Motor neuron (in vitro differentiated cells): ENCODE measurements at regions not wholly inside any gene's neighbourhood (a gene's known extent, or its start where the extent isn't known, plus 50 kb on each side); places are given as distances from the start of the nearest gene placed in this dataset.
"Not testable (repeated sequence)": the region's sequence is repeated elsewhere in the genome, so short reads cannot be mapped to it uniquely, and the experiment has no call there.

Source experiments
- ATAC-seq, 8 experiments: fragments of 200-7000 bp; cut with Tn5 transposase; replicated peaks in 6 of 8; 2 replicates each; pipeline ENCODE4 v1.8.0; 2021; ENCODE audit warnings: mild to moderate bottlenecking in 8 of 8, moderate library complexity in 8 of 8
- H3K27ac ChIP-seq, 2 donors: fragments of 250-450 bp; sonication (Bioruptor Pico); 2 replicates each; pipeline ENCODE4 v1.9.0; 2021; ENCODE audit warnings: antibody characterized with exemption in 2 of 2, mild to moderate bottlenecking in 2 of 2, moderate library complexity in 1 of 2
- H3K4me1 ChIP-seq, 2 donors: fragments of 250-450 bp; sonication (Bioruptor Pico); replicated peaks in 1 of 2; 2 replicates each; pipeline ENCODE4 v1.6.1; 2021; ENCODE audit warnings: antibody characterized with exemption in 2 of 2, mild to moderate bottlenecking in 2 of 2, moderate library complexity in 1 of 2
- H3K4me3 ChIP-seq, 5 donors: fragments of 250-450 bp; sonication (Bioruptor Pico); 2 replicates each; pipeline ENCODE4 v1.9.0; 2021; ENCODE audit warnings: antibody characterized with exemption in 5 of 5, mild to moderate bottlenecking in 5 of 5, moderate library complexity in 4 of 5
- WGBS, 10 experiments: fragments of 450-650 bp; shearing (Covaris generic); methylation state at CpG; one replicate each; pipeline ENCODE4 v1.0.0; 2022; 5-methylcytosine and 5-hydroxymethylcytosine counted together
- in situ Hi-C, 9 experiments: fragments of 400-800 bp; cut with MboI; loops; one replicate each; pipeline ENCODE4 v1.15.0; 2021; ENCODE audit warnings: low sequenced_read_pairs in 9 of 9, low pct_unique_long_range_greater_than_20kb in 2 of 9; ENCODE audit not compliant: unreplicated experiment in 9 of 9

DNA sequence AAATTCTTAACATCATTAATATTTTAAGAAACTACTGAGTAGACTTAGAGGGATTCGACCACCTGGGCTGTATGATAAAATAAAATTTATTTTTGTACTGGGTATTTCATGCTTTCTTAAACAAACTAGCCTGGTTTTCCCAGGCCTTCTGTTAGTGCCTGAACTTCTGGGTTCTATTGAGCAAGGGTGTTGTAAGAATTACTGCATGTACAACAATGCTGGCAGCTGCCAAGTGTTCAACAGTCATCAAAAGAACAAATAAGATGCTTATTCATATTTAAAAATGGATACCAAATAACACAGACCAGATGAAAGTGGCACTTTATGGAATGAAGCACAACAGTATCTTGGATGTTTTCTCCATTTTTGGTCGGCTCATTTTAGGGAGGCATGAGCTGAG lies 123.2 kb upstream of the FBXL7 start:
- ATAC-seq, result no peak
- Histone ChIP-seq H3K4me1 (no peaks in the 10 kb centered on the region), H3K4me3 (no peak overlapping the region), H3K27ac (no peak overlapping the region)
- 0 to 84% (median 0%) methylated on average over 1 to 2 of the region's 2 CpGs; no CpG with 5 or more reads in 3 of the 10 experiments for WGBS, 10 experiments
- in situ Hi-C loops, result no loop called here

DNA sequence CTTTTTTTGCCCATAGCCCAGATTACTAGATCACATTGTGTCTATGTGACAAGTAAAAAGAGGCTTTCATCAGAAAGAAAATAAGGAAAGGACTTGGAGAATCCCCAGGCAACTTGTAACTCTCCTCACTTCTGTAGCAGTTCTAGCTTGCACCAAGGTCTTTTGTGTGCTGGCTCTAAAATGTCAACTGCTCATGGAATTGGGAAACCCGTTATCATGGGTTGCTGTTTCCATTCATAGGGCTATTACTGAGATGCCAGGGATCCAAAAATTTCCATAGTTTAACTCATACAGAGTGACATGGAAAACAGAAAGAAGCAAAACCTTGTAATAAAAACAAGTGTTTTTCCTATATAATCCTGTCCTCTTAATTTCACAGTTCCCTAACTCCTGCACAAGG lies 123.9 kb upstream of the FBXL7 start:
- Histone ChIP-seq H3K4me3 (no peak overlapping the region), H3K4me1 (no peaks in the 10 kb centered on the region), H3K27ac (no peak overlapping the region)
- no peak for ATAC-seq
- WGBS, 10 experiments, result 89 to 100% (median 100%) methylated on average over 1 of the region's 1 CpG; no CpG with 5 or more reads in 7 of the 10 experiments
- in situ Hi-C loops, result no loop called here

DNA sequence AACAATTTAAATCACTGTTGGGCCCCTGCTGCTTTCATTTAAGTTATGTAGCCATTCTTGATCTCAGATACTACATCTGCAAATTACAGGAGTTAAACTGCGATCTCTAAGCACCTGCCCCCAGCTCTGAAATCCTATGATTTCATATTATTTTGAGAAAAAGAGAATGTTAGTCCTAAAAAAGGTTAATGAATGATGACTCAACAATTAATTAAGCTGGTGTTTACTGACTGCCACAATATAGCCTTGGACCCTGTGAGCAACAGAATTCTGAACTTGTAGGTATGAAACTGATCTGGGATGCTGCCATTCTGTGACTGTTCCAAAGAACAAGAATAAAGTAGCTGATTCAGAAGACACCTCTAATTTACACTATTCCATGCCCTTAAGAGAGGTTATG lies 124.4 kb upstream of the FBXL7 start:
- no peaks in the 10 kb centered on the region for H3K4me1 ChIP-seq
- 71 to 100% (median 100%) methylated on average over 1 of the region's 1 CpG; no CpG with 5 or more reads in 3 of the 10 experiments for WGBS, 10 experiments
- in situ Hi-C loops, result no loop called here
- no peak overlapping the region for H3K27ac ChIP-seq
- H3K4me3 ChIP-seq, result no peak overlapping the region
- no peak for ATAC-seq

DNA sequence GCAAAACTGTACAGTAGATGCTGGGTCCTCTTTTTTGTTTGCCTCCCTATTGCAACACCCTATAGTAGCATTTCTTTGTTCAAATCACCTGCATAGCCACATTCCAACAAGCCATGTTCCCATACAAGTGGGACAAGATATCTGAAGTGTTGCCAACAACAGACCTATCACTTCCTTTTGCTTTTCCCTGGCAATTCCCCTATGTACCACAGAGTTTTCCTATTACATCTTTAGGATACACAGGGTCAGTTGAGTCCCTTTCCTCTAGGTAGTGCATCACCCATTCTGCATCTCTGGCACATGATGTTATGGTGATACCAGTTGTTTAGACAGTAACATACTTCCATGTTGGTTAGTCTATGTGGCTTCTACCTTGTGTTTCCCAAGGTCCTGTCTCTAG lies 125.1 kb upstream of the FBXL7 start:
- no peak overlapping the region for H3K27ac ChIP-seq
- in situ Hi-C loops, result no loop called here
- no peak overlapping the region for H3K4me3 ChIP-seq

DNA sequence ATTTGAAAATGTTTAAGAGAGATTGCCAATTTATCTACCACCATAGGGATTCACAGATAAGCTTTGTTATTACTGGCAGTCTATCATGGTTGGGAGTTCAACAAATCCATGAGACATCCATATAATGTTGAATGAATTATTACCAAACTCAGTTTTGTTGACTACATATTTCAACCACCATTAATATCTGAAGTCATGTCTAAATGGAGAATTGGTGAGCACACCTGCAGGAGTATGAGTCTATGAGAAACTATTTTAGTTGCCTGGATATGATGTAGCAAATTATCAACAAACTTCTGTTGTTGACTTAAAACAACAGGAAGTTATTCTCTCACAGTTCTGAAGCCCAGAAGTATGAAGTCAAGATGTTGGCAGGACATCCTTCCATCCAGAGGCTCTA lies 126.8 kb upstream of the FBXL7 start:
- Histone ChIP-seq H3K27ac (no peak overlapping the region), H3K4me1 (no peaks in the 10 kb centered on the region), H3K4me3 (no peak overlapping the region)
- in situ Hi-C loops, result no loop called here
- no peak for ATAC-seq

More for the DNA sequence above, 125.1 kb upstream of the FBXL7 start:
- H3K4me1 ChIP-seq, result no peaks in the 10 kb centered on the region
- ATAC-seq, result no peak

DNA sequence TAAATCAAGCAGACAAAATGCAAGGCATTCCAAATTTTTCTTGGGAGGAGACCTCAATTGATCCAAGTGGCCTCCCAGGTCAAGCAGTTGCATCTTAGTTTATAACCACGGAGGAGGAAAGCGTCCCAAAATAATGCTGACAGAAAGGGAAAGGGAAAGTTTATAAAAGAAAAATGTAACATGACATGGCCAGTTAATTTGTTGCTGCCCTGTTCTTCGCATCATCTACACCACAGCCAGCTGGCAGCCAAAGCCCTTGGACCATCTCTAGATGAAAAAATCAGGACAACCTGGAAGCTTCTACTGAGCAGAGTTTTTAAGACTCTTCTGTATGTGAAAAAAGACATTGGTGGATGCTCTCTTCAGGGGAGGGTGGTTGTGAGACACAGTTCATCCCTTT lies 128.8 kb upstream of the FBXL7 start:
- ATAC-seq, result no peak

DNA sequence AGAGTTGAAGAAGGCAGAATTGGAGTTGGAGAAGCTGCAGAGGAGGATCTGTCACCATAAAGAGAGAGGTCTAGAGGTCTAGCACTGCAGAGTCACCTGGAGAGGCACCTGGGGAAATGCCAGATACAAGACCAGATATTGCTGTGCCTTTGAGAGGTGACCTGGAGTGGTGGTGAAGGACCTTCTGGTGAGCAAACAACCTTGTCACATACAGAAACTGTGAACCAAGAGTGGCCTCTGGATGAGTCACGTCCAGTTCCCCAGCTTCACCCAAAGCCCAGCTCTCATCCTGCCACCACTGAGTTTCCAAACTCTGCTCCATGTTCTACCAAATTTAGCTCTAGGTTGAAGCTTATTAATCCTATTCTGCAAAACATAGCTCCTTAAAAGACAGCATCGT lies 131.1 kb upstream of the FBXL7 start:
- peaks cover 2 to 13% of the 10 kb centered on the region in 2 donors for H3K4me1 ChIP-seq
- H3K27ac ChIP-seq, result no peak overlapping the region
- in situ Hi-C loops, result no loop called here
- no peak overlapping the region for H3K4me3 ChIP-seq
- no peak for ATAC-seq
- 29 to 100% (median 84%) methylated on average over 1 to 2 of the region's 2 CpGs; no CpG with 5 or more reads in 3 of the 10 experiments for WGBS, 10 experiments

More for the DNA sequence above, 128.8 kb upstream of the FBXL7 start:
- in situ Hi-C loops, result no loop called here
- WGBS, 10 experiments, result 4 to 100% (median 77%) methylated on average over 1 to 3 of the region's 3 CpGs
- Histone ChIP-seq H3K4me1 (no peaks in the 10 kb centered on the region), H3K4me3 (no peak overlapping the region), H3K27ac (no peak overlapping the region)

DNA sequence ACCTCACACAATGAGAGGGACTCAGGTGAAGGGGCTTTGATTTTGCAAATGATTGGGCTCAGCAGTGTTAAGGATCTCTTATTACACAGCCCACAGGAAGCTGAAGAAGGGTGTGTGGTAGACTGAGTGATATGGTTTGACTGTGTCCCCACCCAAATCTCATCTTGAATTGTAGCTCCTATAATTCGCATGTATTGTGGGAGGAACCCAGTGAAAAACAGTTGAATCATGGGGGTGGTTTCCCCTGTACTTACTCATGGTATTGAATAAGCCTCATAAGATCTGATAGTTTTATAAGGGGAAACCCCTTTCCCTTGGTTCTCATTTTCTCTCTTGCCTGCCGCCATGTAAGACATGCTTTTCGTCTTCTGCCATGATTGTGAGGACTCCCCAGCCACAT lies 132.5 kb upstream of the FBXL7 start:
- in situ Hi-C loops, result no loop called here
- Histone ChIP-seq H3K4me3 (no peak overlapping the region), H3K4me1 (peaks cover 7 to 22% of the 10 kb centered on the region in 2 donors), H3K27ac (no peak overlapping the region)
- peak in 2 of 8 experiments; percentile 62 to 74 for ATAC-seq
- 56 to 100% (median 98%) methylated on average over 1 to 3 of the region's 3 CpGs; no CpG with 5 or more reads in 2 of the 10 experiments for WGBS, 10 experiments

DNA sequence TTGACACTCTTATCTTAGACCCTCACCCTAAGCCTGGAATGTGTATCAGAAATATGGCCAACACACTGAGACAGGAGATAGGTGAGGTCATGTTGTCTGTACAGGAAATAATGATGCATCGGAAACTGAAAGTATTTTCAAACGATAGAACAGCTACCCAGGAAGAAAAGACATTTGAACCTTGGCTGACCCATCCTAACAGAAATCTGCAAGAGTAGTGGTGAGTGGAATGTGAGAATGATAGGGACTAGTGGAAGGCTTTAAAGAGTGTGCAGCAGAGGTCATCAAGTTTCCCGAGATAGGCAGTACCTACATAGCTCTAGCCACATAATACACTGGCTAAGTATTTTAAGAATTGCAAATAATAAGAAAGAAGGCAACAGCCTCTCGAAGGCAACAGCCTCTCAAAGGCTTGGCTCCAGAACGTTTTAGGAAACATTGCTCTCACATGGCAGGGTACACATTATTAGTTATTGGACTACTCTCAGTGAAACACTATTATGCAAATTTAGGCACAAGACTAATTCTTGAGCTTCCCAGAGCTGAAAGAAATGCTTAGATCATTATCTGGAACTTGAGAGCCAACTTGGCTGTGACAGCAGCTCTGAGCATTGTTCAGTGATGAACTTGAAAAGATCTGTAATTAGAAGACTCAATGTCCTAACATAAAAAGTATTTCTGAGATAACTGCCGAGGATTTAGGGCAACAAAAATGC lies 133.1 kb upstream of the FBXL7 start:
- in situ Hi-C loops, result no loop called here

DNA sequence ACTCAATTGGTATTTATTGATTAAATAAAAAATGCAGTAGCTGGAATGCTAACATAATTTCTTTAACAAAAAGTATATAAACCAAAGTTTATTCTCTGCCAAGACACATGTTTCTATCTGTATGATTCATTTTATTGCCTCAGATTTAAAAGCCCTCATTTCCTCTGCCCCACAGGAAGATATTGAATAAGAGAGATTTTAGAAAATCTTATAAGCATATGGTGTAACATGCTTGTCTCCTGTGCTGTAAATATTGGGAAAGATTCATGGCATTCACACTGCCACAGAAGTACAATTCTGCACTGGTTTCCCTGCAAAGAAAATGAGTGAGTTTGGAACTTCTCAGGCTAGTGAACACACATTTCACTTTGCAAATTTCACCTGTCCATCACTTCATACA lies 134.9 kb upstream of the FBXL7 start:
- Histone ChIP-seq H3K27ac (no peak overlapping the region), H3K4me1 (peaks cover 7 to 22% of the 10 kb centered on the region in 2 donors), H3K4me3 (no peak overlapping the region)
- in situ Hi-C loops, result no loop called here
- no peak for ATAC-seq

More for the DNA sequence above, 133.1 kb upstream of the FBXL7 start:
- ATAC-seq, result peak in 2 of 8 experiments; percentile 52 to 77
- Histone ChIP-seq H3K4me1 (peaks cover 7 to 22% of the 10 kb centered on the region in 2 donors), H3K4me3 (no peak overlapping the region), H3K27ac (no peak overlapping the region)
- 0 to 98% (median 81%) methylated on average over 2 to 5 of the region's 6 CpGs for WGBS, 10 experiments

DNA sequence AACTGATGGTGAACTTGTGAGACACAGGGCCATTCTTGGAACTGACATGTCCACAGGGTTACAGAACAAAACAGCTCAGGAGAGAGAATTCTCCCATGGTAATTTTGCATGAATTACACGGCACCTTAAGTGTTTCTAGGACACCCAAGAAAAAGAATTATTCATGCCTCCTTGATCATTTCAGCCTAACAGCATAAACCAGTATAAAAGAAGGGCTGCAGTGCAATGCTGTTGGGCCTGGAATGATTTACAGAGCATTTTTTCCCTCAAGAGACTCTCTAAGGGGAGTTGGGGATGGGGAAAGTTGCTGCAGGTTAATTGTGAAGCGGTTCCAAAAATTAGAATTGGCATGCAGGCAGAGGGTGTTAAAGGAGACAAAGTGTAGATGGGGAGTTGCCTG lies 136.4 kb upstream of the FBXL7 start:
- in situ Hi-C loops, result no loop called here
- 0 to 63% (median 24%) methylated on average over 1 to 2 of the region's 2 CpGs; no CpG with 5 or more reads in 1 of the 10 experiments for WGBS, 10 experiments
- H3K4me3 ChIP-seq, result no peak overlapping the region
- peak in 5 of 8 experiments; percentile 51 to 91 (median 71) for ATAC-seq
- no peak overlapping the region for H3K27ac ChIP-seq
- peaks cover 7 to 22% of the 10 kb centered on the region in 2 donors for H3K4me1 ChIP-seq

DNA sequence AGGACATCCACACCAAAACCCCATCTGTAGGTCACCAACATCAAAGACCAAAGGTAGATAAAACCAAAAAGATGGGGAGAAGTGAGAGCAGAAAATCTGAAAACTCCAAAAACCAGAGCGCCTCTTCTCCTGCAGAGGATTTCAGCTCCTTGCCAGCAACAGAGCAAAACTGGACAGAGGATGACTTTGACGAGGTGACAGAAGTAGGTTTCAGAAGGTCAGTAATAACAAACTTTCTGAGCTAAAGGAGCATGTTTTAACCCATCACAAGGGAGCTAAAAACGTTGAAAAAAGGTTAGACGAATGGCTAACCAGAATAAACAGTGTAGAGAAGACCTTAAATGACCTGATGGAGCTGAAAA lies 142.9 kb upstream of the FBXL7 start:
- WGBS, 10 experiments, result 20 to 90% (median 68%) methylated on average over 1 to 4 of the region's 4 CpGs; no CpG with 5 or more reads in 1 of the 10 experiments
- H3K4me1 ChIP-seq, H3K4me3 ChIP-seq, H3K27ac ChIP-seq, in situ Hi-C loops, ATAC-seq: not testable (repeated sequence)

DNA sequence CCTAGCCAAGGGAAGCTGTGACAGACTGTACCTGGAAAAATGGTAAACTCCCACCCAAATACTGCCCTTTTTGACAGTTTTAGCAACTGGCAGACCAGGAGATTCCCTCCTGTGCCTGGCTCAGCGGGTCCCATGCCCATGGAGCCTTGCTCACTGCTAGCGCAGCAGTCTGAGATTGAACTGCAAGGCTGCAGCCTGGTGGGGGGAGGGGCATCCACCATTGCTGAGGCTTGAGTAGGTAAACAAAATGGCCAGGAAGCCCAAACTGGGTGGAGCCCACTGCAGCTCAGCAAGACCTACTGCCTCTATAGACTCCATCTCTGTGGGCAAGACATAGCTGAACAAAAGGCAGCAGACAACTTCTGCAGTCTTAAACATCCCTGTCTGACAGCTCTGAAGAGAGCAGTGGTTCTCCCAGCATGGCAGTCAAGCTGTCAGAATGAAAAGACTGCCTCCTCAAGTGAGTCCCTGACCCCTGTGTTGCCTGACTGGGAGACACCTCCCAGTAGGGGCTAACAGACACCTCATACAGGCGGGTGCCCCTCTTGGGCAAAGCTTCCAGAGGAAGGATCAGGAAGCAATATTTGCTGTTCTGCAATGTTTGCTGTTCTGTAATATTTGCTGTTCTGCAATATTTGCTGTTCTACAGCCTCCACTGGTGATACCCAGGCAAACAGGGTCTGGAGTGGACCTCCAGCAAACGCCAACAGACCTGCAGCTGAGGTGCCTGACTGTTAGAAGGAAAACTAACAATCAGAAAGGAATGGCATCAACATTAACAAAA lies 143.5 kb upstream of the FBXL7 start:
- H3K4me1 ChIP-seq, in situ Hi-C loops, ATAC-seq, H3K4me3 ChIP-seq, H3K27ac ChIP-seq: not testable (repeated sequence)
- 7 to 100% (median 95%) methylated on average over 1 to 3 of the region's 4 CpGs for WGBS, 10 experiments

DNA sequence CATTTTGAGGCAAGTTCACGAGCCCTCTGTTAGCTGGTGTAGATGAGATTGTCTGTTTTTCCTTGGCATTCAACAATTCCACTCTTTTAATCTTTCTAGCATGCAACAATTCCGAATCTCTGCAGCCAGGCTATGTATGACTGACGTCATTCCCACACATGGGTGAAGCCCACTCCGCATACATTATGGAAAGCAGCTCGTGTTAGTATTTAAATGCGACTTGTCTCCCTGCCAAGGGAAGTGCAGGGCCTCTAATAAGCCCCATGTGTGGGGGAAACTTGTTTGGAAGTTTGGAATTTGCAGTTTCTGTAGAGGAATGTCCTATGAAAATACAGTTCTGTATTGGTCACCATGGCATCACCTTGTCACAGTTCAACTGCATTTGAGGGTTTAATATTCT lies 146.0 kb upstream of the FBXL7 start:
- no peak overlapping the region for H3K27ac ChIP-seq
- H3K4me1 ChIP-seq, result peaks cover 6% of the 10 kb centered on the region in 2 donors
- 0 to 70% (median 49%) methylated on average over 1 to 5 of the region's 6 CpGs for WGBS, 10 experiments
- in situ Hi-C loops, result no loop called here
- peak; percentile 79 to 100 (median 92) for ATAC-seq
- H3K4me3 ChIP-seq, result no peak overlapping the region
